ENCODE measurements at regions not wholly inside any gene's neighbourhood (a gene's known extent, or its start where the extent isn't known, plus 50 kb on each side); places are given as distances from the start of the nearest gene placed in this dataset.

DNA sequence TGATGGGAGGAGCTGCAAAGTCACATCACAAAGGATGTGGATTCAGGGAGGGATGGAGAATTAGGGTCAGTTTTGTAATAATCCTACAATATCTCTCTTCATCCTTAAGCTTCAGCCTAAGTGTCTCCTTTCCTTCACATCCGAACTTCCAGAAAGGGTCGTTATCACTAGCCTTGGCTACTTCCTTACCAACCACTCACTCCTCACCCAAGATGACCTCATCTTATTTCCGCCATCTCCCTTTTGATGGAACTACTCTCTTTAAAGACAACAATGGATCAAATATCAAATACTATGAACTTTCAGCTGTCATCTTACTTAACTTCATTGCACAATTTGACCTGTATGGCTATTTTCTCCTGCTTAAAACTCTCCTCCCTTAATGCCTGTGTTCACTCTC lies 69.6 kb upstream of the BARHL2 start:
- no peak overlapping the region for H3K27ac ChIP-seq
- H3K4me1 ChIP-seq = no peaks in the 10 kb centered on the region
- no peak for DNase-seq
- no peaks in the 10 kb centered on the region for H3K27me3 ChIP-seq
- H3K4me3 ChIP-seq = no peak overlapping the region
- TF ChIP-seq, protein P1, sequence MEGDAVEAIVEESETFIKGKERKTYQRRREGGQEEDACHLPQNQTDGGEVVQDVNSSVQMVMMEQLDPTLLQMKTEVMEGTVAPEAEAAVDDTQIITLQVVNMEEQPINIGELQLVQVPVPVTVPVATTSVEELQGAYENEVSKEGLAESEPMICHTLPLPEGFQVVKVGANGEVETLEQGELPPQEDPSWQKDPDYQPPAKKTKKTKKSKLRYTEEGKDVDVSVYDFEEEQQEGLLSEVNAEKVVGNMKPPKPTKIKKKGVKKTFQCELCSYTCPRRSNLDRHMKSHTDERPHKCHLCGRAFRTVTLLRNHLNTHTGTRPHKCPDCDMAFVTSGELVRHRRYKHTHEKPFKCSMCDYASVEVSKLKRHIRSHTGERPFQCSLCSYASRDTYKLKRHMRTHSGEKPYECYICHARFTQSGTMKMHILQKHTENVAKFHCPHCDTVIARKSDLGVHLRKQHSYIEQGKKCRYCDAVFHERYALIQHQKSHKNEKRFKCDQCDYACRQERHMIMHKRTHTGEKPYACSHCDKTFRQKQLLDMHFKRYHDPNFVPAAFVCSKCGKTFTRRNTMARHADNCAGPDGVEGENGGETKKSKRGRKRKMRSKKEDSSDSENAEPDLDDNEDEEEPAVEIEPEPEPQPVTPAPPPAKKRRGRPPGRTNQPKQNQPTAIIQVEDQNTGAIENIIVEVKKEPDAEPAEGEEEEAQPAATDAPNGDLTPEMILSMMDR (IDR thresholded peaks at IDR 0.05) = no peak
- H3K9me3 ChIP-seq = peaks cover 0 to 6% (median 4%) of the 10 kb centered on the region in 3 donors
- no peaks in the 10 kb centered on the region for H3K36me3 ChIP-seq
- intact Hi-C loops (cut with DNase I; ENCODE audit: low total_unique reads) = no loop called here

DNA sequence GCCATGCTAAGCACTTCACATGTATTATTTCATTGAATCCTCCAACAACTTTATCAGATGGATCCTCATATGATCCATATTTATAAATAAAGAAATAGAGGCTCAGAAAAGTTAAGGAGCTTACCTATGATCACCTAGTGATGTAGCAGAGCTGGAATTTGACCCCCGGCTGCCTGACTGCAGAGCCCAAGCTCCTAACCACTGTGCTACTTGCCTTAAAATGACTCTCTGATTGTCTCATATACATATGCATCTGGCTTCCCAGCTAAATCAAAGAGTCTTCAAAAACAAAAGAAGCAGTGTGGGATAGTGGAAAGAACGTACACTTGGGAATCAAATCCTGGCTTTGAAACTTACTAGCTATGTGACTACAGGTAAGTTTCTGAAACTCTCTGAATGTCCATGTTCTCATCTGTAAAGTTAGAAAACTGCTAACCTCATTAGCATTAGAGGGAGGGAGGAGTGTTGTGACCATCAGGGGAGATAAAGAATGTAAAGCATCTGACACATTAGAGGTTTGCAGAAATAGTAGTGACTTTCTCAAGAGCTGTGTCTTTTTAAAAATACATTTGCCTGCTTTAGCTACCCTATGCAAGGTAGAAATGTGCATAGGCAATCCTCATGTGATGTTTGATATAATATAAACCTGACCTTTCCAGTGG lies 67.2 kb upstream of the BARHL2 start:
- TF ChIP-seq, protein P1 (IDR thresholded peaks at IDR 0.05) = no peak
- no peak overlapping the region for H3K27ac ChIP-seq
- no peak overlapping the region for H3K4me3 ChIP-seq
- no peaks in the 10 kb centered on the region for H3K27me3 ChIP-seq
- no peaks in the 10 kb centered on the region for H3K36me3 ChIP-seq
- no peaks in the 10 kb centered on the region for H3K4me1 ChIP-seq
- DNase-seq = no peak
- intact Hi-C loops (cut with DNase I; ENCODE audit: low total_unique reads) = no loop called here
- no peaks in the 10 kb centered on the region for H3K9me3 ChIP-seq

DNA sequence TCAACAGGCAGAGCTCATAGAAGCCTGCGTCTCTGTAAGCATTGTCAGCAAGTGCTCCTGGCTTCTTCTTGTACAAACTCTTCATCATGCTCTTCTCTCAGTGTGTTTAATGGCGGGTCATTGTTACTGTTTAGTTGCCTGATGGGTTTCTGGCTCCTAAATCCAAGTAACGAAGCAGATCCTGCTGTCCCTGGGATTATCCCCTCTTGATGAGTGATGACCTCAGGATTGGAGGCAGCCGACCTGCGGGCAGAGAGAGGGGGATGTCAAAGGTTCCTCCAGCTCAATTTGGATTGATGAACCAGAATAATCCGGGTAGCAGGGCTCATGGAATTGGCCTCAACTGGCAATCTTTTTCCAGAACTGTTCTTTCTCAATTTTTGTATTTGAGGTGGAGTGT lies 66.1 kb upstream of the BARHL2 start:
- H3K4me3 ChIP-seq = no peak overlapping the region
- no peak for DNase-seq
- TF ChIP-seq, protein P1 (IDR thresholded peaks at IDR 0.05) = no peak
- no peaks in the 10 kb centered on the region for H3K36me3 ChIP-seq
- H3K4me1 ChIP-seq = no peaks in the 10 kb centered on the region
- intact Hi-C loops (cut with DNase I; ENCODE audit: low total_unique reads) = no loop called here
- H3K27ac ChIP-seq = no peak overlapping the region
- no peaks in the 10 kb centered on the region for H3K9me3 ChIP-seq
- H3K27me3 ChIP-seq = peaks cover 0 to 4% of the 10 kb centered on the region in 2 donors

DNA sequence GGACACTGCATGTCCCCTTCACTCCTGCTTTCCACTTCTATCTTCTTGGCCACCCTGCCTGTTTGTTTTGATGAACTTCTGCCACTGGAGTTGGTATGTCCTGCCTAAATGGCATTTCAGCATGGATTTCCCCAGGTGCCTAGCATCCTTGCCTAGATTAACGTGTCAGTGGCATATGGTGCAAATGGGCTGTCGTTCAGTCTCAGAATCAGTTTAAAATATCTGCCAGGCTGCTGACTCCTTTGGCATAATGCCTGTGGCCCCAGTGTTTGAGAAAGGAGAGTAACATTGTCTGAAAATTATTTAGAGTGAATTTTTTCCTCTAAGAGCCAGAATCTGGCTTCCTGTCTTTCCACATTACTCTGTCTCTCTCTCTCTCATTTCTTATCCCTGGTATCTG lies 64.9 kb upstream of the BARHL2 start:
- no peak for DNase-seq
- Histone ChIP-seq H3K4me3 (no peak overlapping the region), H3K4me1 (no peaks in the 10 kb centered on the region), H3K27ac (no peak overlapping the region), H3K9me3 (no peaks in the 10 kb centered on the region), H3K27me3 (peaks cover 0 to 4% of the 10 kb centered on the region in 2 donors), H3K36me3 (no peaks in the 10 kb centered on the region)
- intact Hi-C loops (cut with DNase I; ENCODE audit: low total_unique reads) = no loop called here
- TF ChIP-seq, protein P1 (IDR thresholded peaks at IDR 0.05) = no peak

DNA sequence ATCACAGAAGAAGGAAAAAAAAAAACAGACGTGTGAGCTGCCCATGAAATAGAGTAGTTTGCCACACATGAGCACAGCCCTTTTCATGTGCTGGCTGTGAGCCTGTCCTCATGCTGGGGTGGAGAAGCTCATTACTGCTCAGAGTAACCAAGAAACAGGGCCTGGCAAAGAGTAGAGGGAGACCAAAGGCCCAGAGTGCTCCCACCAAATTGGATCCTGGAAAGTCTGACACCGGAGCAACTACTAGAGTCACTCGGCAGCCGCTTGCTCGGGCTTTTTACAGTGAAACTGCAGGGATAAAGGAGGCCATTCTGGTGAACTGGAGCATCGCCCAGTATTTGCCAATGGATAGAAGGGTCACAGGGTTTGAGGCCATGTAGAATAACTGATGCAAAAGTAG lies 64.4 kb upstream of the BARHL2 start:
- Histone ChIP-seq H3K4me3 (no peak overlapping the region), H3K36me3 (no peaks in the 10 kb centered on the region), H3K4me1 (no peaks in the 10 kb centered on the region), H3K9me3 (no peaks in the 10 kb centered on the region), H3K27me3 (peaks cover 0 to 4% of the 10 kb centered on the region in 2 donors), H3K27ac (no peak overlapping the region)
- no peak for DNase-seq
- TF ChIP-seq, protein P1 (IDR thresholded peaks at IDR 0.05) = no peak
- intact Hi-C loops (cut with DNase I; ENCODE audit: low total_unique reads) = no loop called here

DNA sequence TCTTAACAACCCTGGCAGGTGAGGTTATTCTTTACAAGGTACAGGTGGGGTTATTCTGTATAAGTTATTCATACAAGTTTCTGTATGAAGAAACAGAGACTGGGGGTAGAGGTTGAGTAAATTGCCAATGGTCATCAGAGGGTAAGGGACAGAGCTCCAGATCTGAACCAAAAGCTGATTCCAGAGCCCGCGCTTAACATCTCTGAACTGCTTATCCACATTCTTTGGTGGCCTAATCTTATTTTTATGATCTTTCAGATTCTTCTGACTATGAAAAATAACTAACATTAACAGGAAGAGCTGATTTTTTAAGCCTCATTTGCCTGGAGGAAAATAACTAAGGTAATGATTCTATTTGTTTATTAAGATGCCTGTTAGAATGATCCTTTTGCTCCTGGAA lies 63.9 kb upstream of the BARHL2 start:
- H3K36me3 ChIP-seq = no peaks in the 10 kb centered on the region
- no peaks in the 10 kb centered on the region for H3K9me3 ChIP-seq
- H3K4me1 ChIP-seq = no peaks in the 10 kb centered on the region
- H3K27me3 ChIP-seq = peaks cover 0 to 4% of the 10 kb centered on the region in 2 donors
- no peak for DNase-seq
- H3K27ac ChIP-seq = no peak overlapping the region
- no peak overlapping the region for H3K4me3 ChIP-seq
- intact Hi-C loops (cut with DNase I; ENCODE audit: low total_unique reads) = no loop called here
- TF ChIP-seq, protein P1 (IDR thresholded peaks at IDR 0.05) = no peak
